Astrocyte (in vitro differentiated cells and primary cell): ENCODE measurements at regions not wholly inside any gene's neighbourhood (a gene's known extent, or its start where the extent isn't known, plus 50 kb on each side); places are given as distances from the start of the nearest gene placed in this dataset.

ENCODE experiments used
- DNase-seq: peaks from one replicate; pipeline ENCODE4 v3.0.0-alpha.2; 2010; ENCODE audit warnings: low read depth
- FAIRE-seq: peaks from 2 replicates; lab custom pipeline; 2011; peaks lifted over from hg19 to GRCh38; lab: Jason Lieb, UNC
- H2AFZ ChIP-seq: 2 replicates; pipeline ENCODE4 v1.6.0; 2012; ENCODE audit warnings: low read depth, low read length, inconsistent platforms
- H3K27ac ChIP-seq: 2 replicates; pipeline ENCODE4 v1.5.1; 2011; ENCODE audit warnings: low read depth, low read length, inconsistent platforms
- H3K27me3 ChIP-seq: 2 replicates; pipeline ENCODE4 v1.6.0; 2011; ENCODE audit warnings: low read length, inconsistent platforms; ENCODE audit not compliant: insufficient read depth
- H3K36me3 ChIP-seq: 2 replicates; pipeline ENCODE4 v1.5.1; 2011; ENCODE audit warnings: low read length, inconsistent platforms; ENCODE audit not compliant: insufficient read depth
- H3K4me1 ChIP-seq: 2 replicates; pipeline ENCODE4 v1.5.1; 2011; ENCODE audit warnings: low read length, inconsistent platforms; ENCODE audit not compliant: insufficient read depth
- H3K4me2 ChIP-seq: 2 replicates; pipeline ENCODE4 v1.6.0; 2012; ENCODE audit warnings: low read length, inconsistent platforms
- H3K4me3 ChIP-seq: 2 replicates; pipeline ENCODE4 v1.5.1; 2011; ENCODE audit warnings: low read depth, mild to moderate bottlenecking, low read length, inconsistent platforms; ENCODE audit not compliant: insufficient read depth
- H3K79me2 ChIP-seq: 2 replicates; pipeline ENCODE4 v1.6.0; 2012; ENCODE audit warnings: mild to moderate bottlenecking, low read length, inconsistent platforms; ENCODE audit not compliant: insufficient read depth
- H3K9ac ChIP-seq: 2 replicates; pipeline ENCODE4 v1.6.0; 2012; ENCODE audit warnings: mild to moderate bottlenecking, low read length, inconsistent platforms
- H3K9me3 ChIP-seq: 2 replicates; pipeline ENCODE4 v1.5.1; 2012; ENCODE audit warnings: low read depth, mild to moderate bottlenecking, low read length, inconsistent platforms; ENCODE audit not compliant: insufficient read depth
- H4K20me1 ChIP-seq: 2 replicates; pipeline ENCODE4 v1.6.0; 2012; ENCODE audit warnings: low read length, inconsistent platforms; ENCODE audit not compliant: insufficient read depth
- H3K27ac Mint-ChIP-seq: one replicate; pipeline ENCODE4 v1.8.0; 2021; ENCODE audit warnings: mild to moderate bottlenecking, mixed read lengths; ENCODE audit not compliant: unreplicated experiment
- H3K27me3 Mint-ChIP-seq: one replicate; pipeline ENCODE4 v1.8.0; 2021; ENCODE audit warnings: low read depth, mixed read lengths; ENCODE audit not compliant: unreplicated experiment
- H3K36me3 Mint-ChIP-seq: one replicate; pipeline ENCODE4 v1.8.0; 2021; ENCODE audit warnings: low read depth, mixed read lengths; ENCODE audit not compliant: unreplicated experiment
- H3K4me1 Mint-ChIP-seq: one replicate; pipeline ENCODE4 v1.8.0; 2021; ENCODE audit warnings: low read depth, mixed read lengths; ENCODE audit not compliant: unreplicated experiment
- H3K4me3 Mint-ChIP-seq: one replicate; pipeline ENCODE4 v1.8.0; 2021; ENCODE audit warnings: mild to moderate bottlenecking, moderate library complexity, mixed read lengths; ENCODE audit not compliant: unreplicated experiment
- H3K9me3 Mint-ChIP-seq: one replicate; pipeline ENCODE4 v1.8.0; 2021; ENCODE audit warnings: mild to moderate bottlenecking, mixed read lengths; ENCODE audit not compliant: unreplicated experiment
- CTCF ChIP-seq: IDR thresholded peaks from 2 replicates; pipeline ENCODE4 v1.5.1; 2011; ENCODE audit warnings: low read depth, mild to moderate bottlenecking, inconsistent platforms, low read length, moderate library complexity; ENCODE audit not compliant: insufficient read depth
- EZH2 ChIP-seq: IDR thresholded peaks from 2 replicates; pipeline ENCODE4 v1.6.1; 2012; ENCODE audit warnings: mild to moderate bottlenecking, low read length, inconsistent platforms; ENCODE audit not compliant: insufficient read depth

GRCh38 chr10:3438606-3439005 is 266.0 kb upstream of the PITRM1 start:
- Histone ChIP-seq H3K4me1 (no peaks in the 10 kb centered on the region), H2AFZ (no peak overlapping the region), H3K27me3 (no peaks in the 10 kb centered on the region), H3K9me3 (no peaks in the 10 kb centered on the region), H4K20me1 (no peaks in the 10 kb centered on the region), H3K36me3 (no peaks in the 10 kb centered on the region), H3K4me3 (no peak overlapping the region), H3K79me2 (no peaks in the 10 kb centered on the region), H3K9ac (no peak overlapping the region), H3K4me2 (no peak overlapping the region), H3K27ac (no peak overlapping the region)
- FAIRE-seq (no peak), DNase-seq (no peak)
- peaks cover 7% of the 10 kb centered on the region for H3K4me1 Mint-ChIP-seq
- no peak overlapping the region for H3K27ac Mint-ChIP-seq
- H3K4me3 Mint-ChIP-seq = no peak overlapping the region
- peaks cover 6% of the 10 kb centered on the region for H3K9me3 Mint-ChIP-seq
- H3K27me3 Mint-ChIP-seq = no peaks in the 10 kb centered on the region
- H3K36me3 Mint-ChIP-seq = no peaks in the 10 kb centered on the region
- no peak for TF ChIP-seq CTCF
- TF ChIP-seq EZH2 = no peak

- H3K4me2 ChIP-seq = peak overlapping the region; percentile 45
- no peak for FAIRE-seq
These were observed 263.1 kb upstream of the PITRM1 start for GRCh38 chr10:3435671-3436070.

More at GRCh38 chr10:3435671-3436070, 263.1 kb upstream of the PITRM1 start:
- Mint-ChIP-seq H3K27ac (no peak overlapping the region), H3K36me3 (no peaks in the 10 kb centered on the region), H3K4me1 (peaks cover 7% of the 10 kb centered on the region), H3K9me3 (peaks cover 10% of the 10 kb centered on the region), H3K27me3 (no peaks in the 10 kb centered on the region), H3K4me3 (no peak overlapping the region)
- Histone ChIP-seq H3K36me3 (no peaks in the 10 kb centered on the region), H3K27me3 (no peaks in the 10 kb centered on the region), H3K4me3 (no peak overlapping the region), H2AFZ (no peak overlapping the region), H3K4me1 (no peaks in the 10 kb centered on the region), H3K9ac (no peak overlapping the region), H3K9me3 (no peaks in the 10 kb centered on the region), H3K27ac (no peak overlapping the region), H4K20me1 (no peaks in the 10 kb centered on the region), H3K79me2 (no peaks in the 10 kb centered on the region)
- DNase-seq = peak; percentile 72
- TF ChIP-seq EZH2 (no peak), CTCF (no peak)
